ENCODE measurements at regions not wholly inside any gene's neighbourhood (a gene's known extent, or its start where the extent isn't known, plus 50 kb on each side); places are given as distances from the start of the nearest gene placed in this dataset.

DNA sequence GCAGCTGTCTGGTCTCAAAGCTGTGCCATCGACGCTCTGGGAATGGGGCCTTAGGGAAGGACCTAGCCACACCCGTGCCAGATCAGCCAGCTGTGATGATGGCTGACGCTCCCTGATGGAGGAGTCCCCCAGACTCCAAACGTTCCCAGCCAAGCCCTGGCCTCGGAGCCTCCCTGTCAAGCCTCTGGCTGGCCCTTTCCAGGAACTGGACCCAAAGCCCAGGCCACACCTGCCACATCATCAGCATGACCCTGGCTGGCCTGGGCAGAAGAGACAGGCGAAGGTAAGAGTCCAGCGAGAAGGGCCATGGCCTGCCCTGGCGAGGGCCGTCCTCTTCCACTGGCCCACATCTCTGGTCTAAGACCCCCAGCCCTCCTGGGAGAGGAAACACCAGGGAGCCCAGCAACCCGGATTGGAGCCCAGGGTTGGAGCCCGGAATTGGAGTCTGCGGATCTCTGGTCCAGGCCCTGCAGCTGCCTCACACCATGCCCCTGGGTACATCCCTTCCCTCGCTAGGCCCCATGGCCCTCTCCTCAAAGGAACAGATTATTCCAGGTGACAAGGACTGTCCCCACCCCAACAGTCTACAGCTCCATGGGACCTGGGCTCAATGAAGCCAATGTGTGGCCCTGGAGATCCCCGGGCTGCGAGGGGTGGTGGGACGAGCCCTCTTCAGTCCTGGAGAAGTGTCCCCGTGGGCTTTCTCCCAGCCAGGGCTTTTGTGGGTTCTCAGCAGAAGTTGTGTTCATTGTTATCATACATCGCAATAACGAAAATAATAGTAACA, 105.1 kb upstream of the TNRC6C start:
- Mint-ChIP-seq H3K9me3 (peaks cover 0 to 7% (median 0%) of the 10 kb centered on the region in 9 donors), H3K27me3 (no peaks in the 10 kb centered on the region), H3K36me3 (no peaks in the 10 kb centered on the region), H3K4me1 (peaks cover 21 to 32% (median 31%) of the 10 kb centered on the region in 4 donors), H3K4me3 (no peak overlapping the region), H3K27ac (peak overlapping the region in 1 of 10 donors; percentile 62)
- POLR2A ChIA-PET: no interaction called here
- DNase-seq (no peak), ATAC-seq (no peak)

DNA sequence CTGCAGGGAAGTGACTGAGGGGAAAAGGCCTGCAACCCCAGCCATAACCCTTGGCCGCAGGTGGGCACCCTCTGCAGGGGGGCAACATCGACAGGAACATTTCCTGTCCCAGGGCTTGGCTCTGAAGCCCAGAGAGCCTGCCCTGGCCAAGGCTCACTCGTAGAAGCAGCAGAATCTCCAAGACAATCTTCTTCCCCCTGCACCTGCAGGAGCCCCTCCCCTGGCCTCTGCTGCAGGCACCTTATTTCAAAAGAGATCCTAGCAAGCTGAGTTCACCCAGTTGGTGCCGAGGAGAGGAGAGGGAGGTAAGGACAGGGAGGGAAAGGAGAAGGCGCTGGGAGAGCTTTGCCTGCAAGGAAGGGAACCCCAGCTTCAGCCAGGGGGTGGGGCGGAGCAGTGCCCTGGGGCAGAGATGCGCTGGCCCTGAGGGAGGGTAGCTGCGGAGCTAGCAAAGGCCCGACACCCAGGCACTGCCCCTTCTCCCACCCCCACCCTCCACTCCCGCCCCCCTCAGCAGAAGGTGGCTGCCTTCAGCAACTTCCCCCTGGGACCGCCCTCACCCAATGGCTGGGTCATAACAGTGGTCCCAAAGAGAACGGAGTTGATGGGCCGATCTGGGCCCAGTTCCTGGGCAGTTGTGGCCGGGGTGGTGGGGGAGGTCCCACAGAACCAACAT, 104.3 kb upstream of the TNRC6C start:
- no peaks in the 10 kb centered on the region for H3K36me3 Mint-ChIP-seq
- H3K27ac Mint-ChIP-seq: peak overlapping the region in 2 of 10 donors; percentile 62 to 63
- POLR2A ChIA-PET: interaction anchor here (0.6 kb wide), 1 partner anchor 348 kb away, joined by 3 read pairs; no protein-coding TSS in a partner anchor
- ATAC-seq (no peak), DNase-seq (no peak)
- H3K4me3 Mint-ChIP-seq: no peak overlapping the region
- peaks cover 21 to 36% (median 34%) of the 10 kb centered on the region in 4 donors for H3K4me1 Mint-ChIP-seq
- peaks cover 0 to 10% (median 0%) of the 10 kb centered on the region in 9 donors for H3K9me3 Mint-ChIP-seq
- no peaks in the 10 kb centered on the region for H3K27me3 Mint-ChIP-seq

DNA sequence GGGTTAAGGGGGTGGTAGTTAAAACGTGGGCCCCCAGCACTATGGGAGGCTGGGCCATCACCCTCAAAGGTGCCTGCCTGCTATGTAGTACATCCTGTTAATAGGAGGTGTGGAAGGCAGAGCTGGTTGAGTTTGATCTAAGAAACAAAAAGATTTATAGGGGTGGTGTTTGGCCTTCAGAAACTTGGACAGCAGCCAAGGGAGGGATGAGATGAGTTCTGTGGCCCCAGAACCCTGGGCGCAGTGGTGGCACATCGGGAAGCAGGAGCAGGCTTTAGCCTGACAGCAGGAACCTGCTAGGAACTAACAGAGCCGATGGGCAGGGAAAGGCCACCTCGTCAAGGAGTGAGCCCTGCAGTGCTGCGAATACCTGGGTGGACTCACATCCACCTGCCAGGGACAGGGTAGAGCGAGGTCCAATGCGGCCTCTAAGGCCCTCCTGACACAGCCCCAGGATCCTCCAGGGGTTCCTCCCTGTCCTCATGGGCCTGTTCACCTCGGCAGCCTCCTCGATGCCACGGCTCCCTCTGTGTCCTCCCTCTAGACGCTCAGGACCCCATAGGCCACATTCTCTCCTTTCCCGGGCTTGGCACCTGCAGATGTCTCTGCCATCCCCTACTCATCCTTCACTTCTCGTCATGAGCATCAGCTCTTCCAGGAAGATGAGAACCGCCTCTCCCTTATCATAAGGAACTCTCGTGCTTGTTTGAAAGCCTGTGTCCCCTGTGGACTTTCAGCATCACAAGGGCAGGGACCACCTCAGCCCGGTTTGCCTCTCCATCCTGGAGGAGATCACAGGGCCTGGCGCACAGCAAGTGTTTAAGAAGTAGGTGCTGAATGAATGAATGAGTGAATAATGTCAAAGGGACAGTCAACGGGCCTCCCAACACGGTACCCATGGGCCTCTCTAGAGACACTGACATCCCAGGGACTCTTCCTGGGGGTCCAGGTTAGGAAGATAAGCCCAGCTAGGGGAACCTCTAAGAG, 103.5 kb upstream of the TNRC6C start:
- DNase-seq (no peak), ATAC-seq (no peak)
- Mint-ChIP-seq H3K4me3 (no peak overlapping the region), H3K9me3 (peaks cover 0 to 10% (median 0%) of the 10 kb centered on the region in 9 donors), H3K27me3 (no peaks in the 10 kb centered on the region), H3K4me1 (peaks cover 23 to 38% (median 35%) of the 10 kb centered on the region in 4 donors), H3K36me3 (no peaks in the 10 kb centered on the region), H3K27ac (peak overlapping the region in 4 of 10 donors; percentile 52 to 65 (median 58))
- POLR2A ChIA-PET: interaction anchor here (0.6 to 0.9 kb wide), 3 partner anchors 45 to 349 kb away, joined by 3 read pairs; partner anchors contain the start of gene TNRC6C

DNA sequence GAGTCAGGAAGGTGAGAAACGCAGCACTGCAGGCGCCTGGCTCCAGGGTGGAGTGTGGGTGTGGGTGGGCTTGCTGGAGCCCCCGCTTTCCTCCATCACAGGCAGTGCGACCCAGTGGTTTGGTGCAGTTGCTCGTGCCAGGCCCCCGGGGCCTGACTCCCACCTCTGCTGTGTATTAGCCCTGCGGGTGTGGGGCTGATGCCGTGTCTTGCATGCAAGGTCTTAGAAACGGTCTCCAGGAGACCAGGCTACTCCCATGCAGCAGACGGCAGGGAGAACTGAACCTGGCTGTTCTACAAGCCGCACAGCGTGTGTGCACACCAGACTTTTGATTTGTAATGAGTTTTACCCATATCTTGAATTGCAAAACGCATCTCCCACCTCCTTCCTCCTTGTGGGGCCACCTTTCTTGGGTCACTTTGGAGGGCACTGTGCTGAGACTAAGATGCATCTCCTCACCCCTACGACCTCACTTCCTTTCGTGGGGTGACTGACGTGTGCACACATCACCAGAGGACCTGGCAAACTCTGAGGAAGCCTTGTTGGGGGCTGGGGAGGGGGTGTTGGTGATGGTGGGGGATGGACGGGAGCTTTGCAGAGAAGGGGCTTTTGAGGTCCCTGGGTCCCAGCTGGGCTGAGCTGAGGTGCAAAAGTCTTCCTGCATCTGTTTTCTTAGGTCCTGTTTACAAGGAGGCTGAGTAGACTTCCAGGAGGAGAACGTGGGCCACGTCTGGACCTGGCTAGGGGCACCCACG, 101.8 kb upstream of the TNRC6C start:
- H3K4me3 Mint-ChIP-seq: peak overlapping the region in 1 of 10 donors; percentile 34
- peaks cover 0 to 10% (median 0%) of the 10 kb centered on the region in 9 donors for H3K9me3 Mint-ChIP-seq
- no peak for DNase-seq
- ATAC-seq: peak; percentile 16 to 71
- POLR2A ChIA-PET: interaction anchor here (0.9 kb wide), 2 partner anchors 43 to 102 kb away, joined by 3 read pairs; partner anchors contain the start of gene TNRC6C
- H3K27ac Mint-ChIP-seq: peak overlapping the region in 4 of 10 donors; percentile 1 to 82 (median 44)
- peaks cover 0 to 5% (median 0%) of the 10 kb centered on the region in 5 donors for H3K27me3 Mint-ChIP-seq
- H3K4me1 Mint-ChIP-seq: peaks cover 28 to 39% (median 36%) of the 10 kb centered on the region in 4 donors
- H3K36me3 Mint-ChIP-seq: no peaks in the 10 kb centered on the region

DNA sequence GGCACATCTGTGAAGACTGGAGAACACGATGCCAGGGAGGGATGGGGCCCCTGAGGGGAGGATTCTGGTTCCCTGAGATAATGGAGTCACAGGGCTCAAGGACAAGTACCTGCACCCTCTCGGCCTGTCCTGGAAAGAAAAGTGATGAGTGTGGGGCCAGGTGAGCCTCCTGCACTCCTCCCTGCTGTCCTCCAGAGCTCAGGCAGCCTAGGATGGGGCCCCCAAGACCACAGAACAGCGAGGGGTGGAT, 101.3 kb upstream of the TNRC6C start:
- Mint-ChIP-seq H3K4me1 (peaks cover 30 to 41% (median 36%) of the 10 kb centered on the region in 4 donors), H3K27ac (peak overlapping the region in 2 of 10 donors; percentile 75 to 82), H3K9me3 (peaks cover 0 to 10% (median 0%) of the 10 kb centered on the region in 9 donors), H3K4me3 (peak overlapping the region in 1 of 10 donors; percentile 34), H3K36me3 (no peaks in the 10 kb centered on the region), H3K27me3 (peaks cover 0 to 5% (median 0%) of the 10 kb centered on the region in 5 donors)
- ATAC-seq (peak in 1 of 2 donors; percentile 45), DNase-seq (no peak)
- POLR2A ChIA-PET: no interaction called here

DNA sequence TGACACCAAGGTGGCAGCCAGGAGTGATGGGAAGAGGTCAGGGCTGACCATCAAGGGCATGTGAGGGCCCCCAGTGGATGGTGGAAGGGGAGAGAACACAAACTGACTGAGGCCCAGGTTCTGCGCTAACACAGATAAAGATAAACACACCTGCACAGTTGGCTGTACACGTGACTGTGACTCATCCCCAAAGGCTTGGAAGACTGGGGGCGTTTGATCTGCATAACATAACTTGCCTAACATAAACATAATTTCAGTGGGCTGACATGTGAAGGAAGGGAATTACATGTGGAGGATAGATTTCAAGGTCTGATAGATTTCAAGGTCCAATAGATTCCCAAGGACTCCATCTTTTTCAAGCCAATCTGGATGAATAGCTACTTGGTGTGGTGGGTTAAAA, 100.9 kb upstream of the TNRC6C start:
- Mint-ChIP-seq H3K4me3 (peak overlapping the region in 1 of 10 donors; percentile 24), H3K4me1 (peaks cover 33 to 44% (median 38%) of the 10 kb centered on the region in 4 donors), H3K27ac (peak overlapping the region in 2 of 10 donors; percentile 75 to 82), H3K36me3 (no peaks in the 10 kb centered on the region), H3K9me3 (peaks cover 0 to 10% (median 0%) of the 10 kb centered on the region in 9 donors), H3K27me3 (peaks cover 0 to 5% (median 0%) of the 10 kb centered on the region in 5 donors)
- ATAC-seq (peak; percentile 61 to 95), DNase-seq (no peak)
- POLR2A ChIA-PET: no interaction called here

DNA sequence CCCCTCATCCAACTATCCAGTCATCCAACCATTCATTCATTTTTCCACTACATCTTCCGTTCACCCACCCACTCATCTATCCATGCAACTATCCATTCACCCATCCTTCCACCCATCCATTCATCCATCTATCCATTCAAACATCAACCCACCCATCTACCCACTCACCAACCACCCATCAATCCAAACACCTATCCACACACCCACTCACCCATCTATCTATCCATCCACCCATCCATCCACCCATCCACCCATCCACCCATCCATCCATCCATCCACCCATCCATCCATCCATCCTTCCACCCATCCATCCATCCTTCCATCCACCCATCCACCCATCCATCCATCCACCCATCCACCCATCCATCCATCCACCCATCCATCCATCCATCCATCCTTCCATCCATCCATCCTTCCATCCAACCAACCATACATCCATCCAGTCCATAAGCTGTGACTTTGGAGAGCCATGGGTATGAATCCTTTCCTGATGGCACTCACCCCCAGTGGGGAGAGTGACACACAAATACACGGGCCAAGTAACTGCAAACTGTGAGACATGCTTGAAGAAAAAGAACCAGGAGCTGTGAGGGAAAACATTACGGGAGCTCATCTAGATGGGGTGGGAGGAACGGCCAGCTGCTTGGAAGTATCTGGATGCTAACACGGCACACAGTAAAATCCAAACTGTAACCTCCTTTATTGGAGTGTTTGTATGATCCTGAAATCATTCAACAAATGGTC, 100.0 kb upstream of the TNRC6C start:
- Mint-ChIP-seq H3K27ac (peak overlapping the region in 4 of 10 donors; percentile 12 to 62 (median 27)), H3K9me3 (peaks cover 0 to 10% (median 0%) of the 10 kb centered on the region in 9 donors), H3K4me1 (peaks cover 36 to 51% (median 39%) of the 10 kb centered on the region in 4 donors), H3K4me3 (no peak overlapping the region), H3K36me3 (no peaks in the 10 kb centered on the region), H3K27me3 (peaks cover 0 to 5% (median 0%) of the 10 kb centered on the region in 5 donors)
- POLR2A ChIA-PET: no interaction called here
- no peak for ATAC-seq
- no peak for DNase-seq

DNA sequence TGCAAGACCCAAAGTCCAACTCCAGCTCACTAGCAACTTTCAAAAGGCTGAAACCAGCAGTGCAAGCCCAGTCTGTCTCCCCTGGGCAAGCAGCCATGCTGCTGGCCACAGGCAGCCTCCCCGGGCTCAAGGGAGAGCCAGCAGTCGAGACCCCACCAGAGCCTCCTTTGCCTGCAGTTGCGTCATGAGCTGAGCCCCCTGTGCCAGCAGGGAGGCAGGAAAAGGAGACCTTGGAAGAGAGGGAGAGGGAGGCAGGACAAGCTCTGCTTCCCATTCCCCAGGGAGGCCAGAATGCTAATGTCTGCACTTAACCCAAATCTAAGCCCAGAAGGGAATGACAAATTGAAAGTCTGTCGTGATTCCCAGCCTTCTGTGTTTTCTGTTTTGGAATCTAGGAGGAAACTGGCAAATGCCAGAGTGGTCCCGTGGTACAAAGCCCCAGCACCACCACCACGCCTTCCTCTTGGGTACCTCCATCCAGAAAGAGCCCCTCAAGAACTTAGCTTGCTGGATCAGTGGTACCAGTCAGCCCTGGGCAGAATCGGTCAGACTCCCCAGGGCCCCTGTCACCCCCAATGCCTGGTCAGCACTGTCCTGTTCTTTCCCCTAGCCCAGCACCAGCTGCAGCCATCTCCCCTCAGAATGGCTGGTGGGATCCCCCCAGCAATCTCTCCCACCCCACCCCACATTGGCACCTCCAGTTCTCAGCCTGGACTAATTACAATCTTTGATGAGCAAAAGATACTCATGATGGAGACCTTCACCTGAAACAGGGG, 99.3 kb upstream of the TNRC6C start:
- Mint-ChIP-seq H3K27me3 (peaks cover 0 to 5% (median 0%) of the 10 kb centered on the region in 5 donors), H3K4me1 (peaks cover 40 to 59% (median 44%) of the 10 kb centered on the region in 4 donors), H3K4me3 (no peak overlapping the region), H3K27ac (peak overlapping the region in 2 of 10 donors; percentile 19 to 44), H3K9me3 (peaks cover 0 to 10% (median 0%) of the 10 kb centered on the region in 9 donors), H3K36me3 (no peaks in the 10 kb centered on the region)
- POLR2A ChIA-PET: no interaction called here
- ATAC-seq (no peak), DNase-seq (no peak)

DNA sequence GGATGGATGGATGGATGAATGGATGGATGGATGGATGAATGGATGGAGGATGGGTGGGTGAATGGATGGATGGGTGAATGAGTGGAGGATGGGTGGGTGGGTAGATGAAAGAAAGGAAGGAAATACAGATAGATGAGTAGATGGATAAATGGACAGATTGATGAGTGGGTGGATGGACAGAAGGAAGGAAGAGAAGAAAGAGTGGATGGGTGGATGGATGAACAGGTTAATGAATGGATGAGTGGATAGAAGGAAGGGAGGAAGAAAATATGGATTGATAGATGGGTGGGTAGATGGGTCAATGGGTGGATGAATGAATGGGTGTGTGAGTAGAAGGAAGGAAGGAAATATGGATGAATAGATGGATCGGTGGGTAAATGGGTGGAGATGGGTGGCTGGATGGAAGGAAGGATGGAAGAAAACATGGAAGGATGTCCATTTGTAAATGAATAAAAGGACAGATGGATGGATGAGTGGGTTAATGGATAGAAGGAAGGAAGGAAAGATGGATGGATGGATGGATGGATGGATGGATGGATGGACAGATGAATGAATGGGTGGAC, 97.3 kb upstream of the TNRC6C start:
- ATAC-seq (no peak), DNase-seq (no peak)
- Mint-ChIP-seq H3K9me3 (peaks cover 0 to 10% (median 0%) of the 10 kb centered on the region in 9 donors), H3K4me1 (peaks cover 39 to 59% (median 41%) of the 10 kb centered on the region in 4 donors), H3K27me3 (peaks cover 0 to 5% (median 0%) of the 10 kb centered on the region in 5 donors), H3K27ac (peak overlapping the region in 6 of 10 donors; percentile 10 to 66 (median 58)), H3K4me3 (no peak overlapping the region), H3K36me3 (no peaks in the 10 kb centered on the region)
- POLR2A ChIA-PET: no interaction called here

DNA sequence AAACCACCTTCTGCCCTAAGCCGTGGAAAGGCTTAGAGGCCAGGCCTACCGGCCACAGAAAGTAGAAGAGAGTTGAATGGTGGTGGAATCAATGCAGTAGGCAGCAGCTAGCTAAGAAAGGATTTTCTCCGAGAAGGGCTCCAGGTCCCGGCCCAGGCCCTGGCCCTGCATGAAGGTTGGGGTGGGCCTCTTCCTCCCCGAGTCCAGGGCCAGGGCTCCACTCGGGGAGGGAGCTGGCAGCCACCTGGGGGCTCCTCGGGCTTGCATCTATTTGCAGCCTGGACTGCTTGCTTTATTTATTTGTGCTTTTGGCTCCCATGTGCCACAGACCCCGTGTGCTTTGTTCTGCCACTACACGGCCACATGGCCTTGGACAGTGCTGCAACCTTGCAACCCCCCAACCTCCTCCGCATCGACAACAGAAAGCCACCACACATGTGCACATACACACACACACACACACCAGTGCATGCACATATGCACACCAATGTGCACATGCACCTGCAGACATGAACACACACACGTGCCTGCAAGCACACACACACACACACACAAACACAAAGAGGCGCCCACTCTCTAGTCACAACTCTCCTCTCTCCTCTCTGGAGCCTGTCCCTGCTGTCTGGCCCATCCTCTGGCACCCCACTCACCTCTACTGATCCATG, 96.4 kb upstream of the TNRC6C start:
- POLR2A ChIA-PET: interaction anchor here (0.6 kb wide), 1 partner anchor 202 kb away, joined by 6 read pairs; no protein-coding TSS in a partner anchor
- ATAC-seq (no peak), DNase-seq (peak in 1 of 10 donors; percentile 22)
- peaks cover 0 to 5% (median 0%) of the 10 kb centered on the region in 5 donors for H3K27me3 Mint-ChIP-seq
- H3K4me3 Mint-ChIP-seq: no peak overlapping the region
- peak overlapping the region in 1 of 10 donors; percentile 29 for H3K27ac Mint-ChIP-seq
- peaks cover 34 to 57% (median 37%) of the 10 kb centered on the region in 4 donors for H3K4me1 Mint-ChIP-seq
- peaks cover 0 to 10% (median 0%) of the 10 kb centered on the region in 9 donors for H3K9me3 Mint-ChIP-seq
- no peaks in the 10 kb centered on the region for H3K36me3 Mint-ChIP-seq

Data from naive thymus-derived CD8-positive, alpha-beta T cell (primary cell).